ENCODE measurements at regions not wholly inside any gene's neighbourhood (a gene's known extent, or its start where the extent isn't known, plus 50 kb on each side); places are given as distances from the start of the nearest gene placed in this dataset.

DNA sequence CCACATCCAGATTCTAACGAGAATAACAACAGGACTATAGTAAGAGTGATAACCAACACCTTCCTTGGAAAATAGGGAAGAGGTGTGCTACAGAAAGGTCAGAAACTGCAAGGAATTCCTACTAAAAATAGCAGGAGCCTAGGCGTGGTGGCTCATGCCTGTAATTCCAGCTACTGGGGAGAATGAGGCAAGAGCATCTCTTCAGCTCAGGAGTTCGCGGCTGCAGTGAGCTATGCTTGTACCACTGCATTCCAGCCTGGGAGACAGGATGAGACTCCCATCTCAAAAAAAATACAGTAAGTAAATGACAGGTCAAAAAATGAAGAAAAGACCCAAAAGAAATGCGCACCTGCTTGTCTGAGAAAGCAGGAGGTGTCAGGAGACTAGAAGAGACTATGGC, 101.5 kb upstream of the TSHZ3 start:
- H3K9me3 ChIP-seq (ENCODE audit: control insufficient read depth in 4 of 4, insufficient read depth in 3 of 4, low read length in 3 of 4) = peaks cover 0 to 4% (median 0%) of the 10 kb centered on the region in 4 donors
- ATAC-seq (ENCODE audit: insufficient read depth, low FRiP score) (no peak), DNase-seq (no peak)
- no peak overlapping the region for H3K4me3 ChIP-seq
- H3K27me3 ChIP-seq (ENCODE audit: control insufficient read depth in 3 of 3, insufficient read depth in 3 of 3, low read length in 2 of 3) = no peaks in the 10 kb centered on the region
- H3K9ac ChIP-seq (ENCODE audit: insufficient read depth in 1 of 2, low read length in 2 of 2) = no peak overlapping the region
- peaks cover 0 to 10% (median 0%) of the 10 kb centered on the region in 5 donors for H3K4me1 ChIP-seq (ENCODE audit: control insufficient read depth in 5 of 5, insufficient read depth in 5 of 5, low read length in 5 of 5)
- 82 to 86% methylated on average over 5 of the region's 5 CpGs for WGBS, 2 donors
- H3K27ac ChIP-seq (ENCODE audit: low read depth in 1 of 2, low read length in 1 of 2) = no peak overlapping the region
- TF ChIP-seq, protein P1, sequence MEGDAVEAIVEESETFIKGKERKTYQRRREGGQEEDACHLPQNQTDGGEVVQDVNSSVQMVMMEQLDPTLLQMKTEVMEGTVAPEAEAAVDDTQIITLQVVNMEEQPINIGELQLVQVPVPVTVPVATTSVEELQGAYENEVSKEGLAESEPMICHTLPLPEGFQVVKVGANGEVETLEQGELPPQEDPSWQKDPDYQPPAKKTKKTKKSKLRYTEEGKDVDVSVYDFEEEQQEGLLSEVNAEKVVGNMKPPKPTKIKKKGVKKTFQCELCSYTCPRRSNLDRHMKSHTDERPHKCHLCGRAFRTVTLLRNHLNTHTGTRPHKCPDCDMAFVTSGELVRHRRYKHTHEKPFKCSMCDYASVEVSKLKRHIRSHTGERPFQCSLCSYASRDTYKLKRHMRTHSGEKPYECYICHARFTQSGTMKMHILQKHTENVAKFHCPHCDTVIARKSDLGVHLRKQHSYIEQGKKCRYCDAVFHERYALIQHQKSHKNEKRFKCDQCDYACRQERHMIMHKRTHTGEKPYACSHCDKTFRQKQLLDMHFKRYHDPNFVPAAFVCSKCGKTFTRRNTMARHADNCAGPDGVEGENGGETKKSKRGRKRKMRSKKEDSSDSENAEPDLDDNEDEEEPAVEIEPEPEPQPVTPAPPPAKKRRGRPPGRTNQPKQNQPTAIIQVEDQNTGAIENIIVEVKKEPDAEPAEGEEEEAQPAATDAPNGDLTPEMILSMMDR (IDR thresholded peaks at IDR 0.05; ENCODE audit: control extremely low read depth, extremely low read depth) = no peak
- no peaks in the 10 kb centered on the region for H3K36me3 ChIP-seq (ENCODE audit: control insufficient read depth in 4 of 4, insufficient read depth in 4 of 4, low read length in 4 of 4)

DNA sequence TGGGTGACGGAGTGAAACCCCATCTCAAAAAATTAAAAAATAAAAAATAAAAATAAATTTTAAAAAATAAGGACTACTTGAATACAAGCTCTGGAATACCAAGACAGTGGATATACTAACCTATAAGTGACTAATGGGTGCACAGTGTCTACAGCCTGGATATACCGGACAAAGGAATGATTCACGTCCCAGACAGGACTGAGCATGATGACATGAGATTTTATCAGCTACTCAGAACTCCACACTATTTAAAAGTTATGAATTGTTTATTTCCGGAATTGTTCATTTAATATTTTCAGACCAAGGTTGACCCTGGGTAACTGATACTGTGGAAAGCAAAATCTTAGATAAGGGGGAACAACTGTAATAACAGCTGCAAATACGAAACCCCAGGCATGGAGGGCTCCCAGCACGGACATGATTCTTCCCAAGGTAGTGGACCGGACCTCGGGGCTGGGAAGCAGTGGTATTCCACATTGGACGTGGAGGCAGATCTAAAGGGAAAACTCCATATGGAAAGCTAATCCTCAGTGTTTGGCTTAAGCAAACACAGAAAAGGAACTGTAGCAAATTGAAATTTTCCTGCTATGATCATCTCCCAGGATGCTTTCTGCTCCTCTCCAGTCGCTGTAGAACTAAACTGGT, 102.6 kb upstream of the TSHZ3 start:
- H3K36me3 ChIP-seq (ENCODE audit: control insufficient read depth in 4 of 4, insufficient read depth in 4 of 4, low read length in 4 of 4) = no peaks in the 10 kb centered on the region
- peaks cover 0 to 4% (median 0%) of the 10 kb centered on the region in 4 donors for H3K9me3 ChIP-seq (ENCODE audit: control insufficient read depth in 4 of 4, insufficient read depth in 3 of 4, low read length in 3 of 4)
- no peaks in the 10 kb centered on the region for H3K27me3 ChIP-seq (ENCODE audit: control insufficient read depth in 3 of 3, insufficient read depth in 3 of 3, low read length in 2 of 3)
- 76 to 87% methylated on average over 10 of the region's 10 CpGs for WGBS, 2 donors
- H3K9ac ChIP-seq (ENCODE audit: insufficient read depth in 1 of 2, low read length in 2 of 2) = no peak overlapping the region
- TF ChIP-seq, protein P1 (IDR thresholded peaks at IDR 0.05; ENCODE audit: control extremely low read depth, extremely low read depth) = no peak
- H3K4me3 ChIP-seq = no peak overlapping the region
- ATAC-seq (ENCODE audit: insufficient read depth, low FRiP score) = no peak
- no peak overlapping the region for H3K27ac ChIP-seq (ENCODE audit: low read depth in 1 of 2, low read length in 1 of 2)
- H3K4me1 ChIP-seq (ENCODE audit: control insufficient read depth in 5 of 5, insufficient read depth in 5 of 5, low read length in 5 of 5) = peaks cover 0 to 10% (median 0%) of the 10 kb centered on the region in 5 donors
- no peak for DNase-seq

DNA sequence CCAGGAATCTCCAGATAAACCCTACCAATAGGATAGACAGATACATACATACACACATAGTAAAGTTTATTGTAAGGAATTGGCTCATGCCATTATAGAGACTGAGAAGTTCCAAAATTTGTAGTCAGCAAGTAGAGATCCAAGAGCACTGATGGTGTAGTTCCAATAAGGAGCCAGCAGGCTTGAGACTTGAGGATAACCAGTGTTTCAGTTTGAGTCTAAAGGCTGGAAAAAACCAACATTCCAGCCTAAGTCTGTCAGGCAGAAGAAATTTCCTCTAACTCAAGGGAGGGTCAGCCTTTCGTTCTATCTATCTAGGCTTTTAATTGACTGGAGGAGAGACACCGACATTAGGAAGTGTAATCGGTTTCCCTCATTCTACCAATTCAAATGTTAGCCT, 110.2 kb upstream of the TSHZ3 start:
- 95 to 100% methylated on average over 3 of the region's 3 CpGs for WGBS, 2 donors
- TF ChIP-seq, protein P1 (IDR thresholded peaks at IDR 0.05; ENCODE audit: control extremely low read depth, extremely low read depth) = no peak
- ATAC-seq (ENCODE audit: insufficient read depth, low FRiP score) = no peak
- no peaks in the 10 kb centered on the region for H3K36me3 ChIP-seq (ENCODE audit: control insufficient read depth in 4 of 4, insufficient read depth in 4 of 4, low read length in 4 of 4)
- no peak for DNase-seq
- H3K9me3 ChIP-seq (ENCODE audit: control insufficient read depth in 4 of 4, insufficient read depth in 3 of 4, low read length in 3 of 4) = no peaks in the 10 kb centered on the region
- H3K4me3 ChIP-seq = no peak overlapping the region
- no peaks in the 10 kb centered on the region for H3K27me3 ChIP-seq (ENCODE audit: control insufficient read depth in 3 of 3, insufficient read depth in 3 of 3, low read length in 2 of 3)
- no peaks in the 10 kb centered on the region for H3K4me1 ChIP-seq (ENCODE audit: control insufficient read depth in 5 of 5, insufficient read depth in 5 of 5, low read length in 5 of 5)
- no peak overlapping the region for H3K27ac ChIP-seq (ENCODE audit: low read depth in 1 of 2, low read length in 1 of 2)
- no peak overlapping the region for H3K9ac ChIP-seq (ENCODE audit: insufficient read depth in 1 of 2, low read length in 2 of 2)

Measured in lung (tissue), 11 donors.